ENCODE measurements at regions not wholly inside any gene's neighbourhood (a gene's known extent, or its start where the extent isn't known, plus 50 kb on each side); places are given as distances from the start of the nearest gene placed in this dataset.

DNA sequence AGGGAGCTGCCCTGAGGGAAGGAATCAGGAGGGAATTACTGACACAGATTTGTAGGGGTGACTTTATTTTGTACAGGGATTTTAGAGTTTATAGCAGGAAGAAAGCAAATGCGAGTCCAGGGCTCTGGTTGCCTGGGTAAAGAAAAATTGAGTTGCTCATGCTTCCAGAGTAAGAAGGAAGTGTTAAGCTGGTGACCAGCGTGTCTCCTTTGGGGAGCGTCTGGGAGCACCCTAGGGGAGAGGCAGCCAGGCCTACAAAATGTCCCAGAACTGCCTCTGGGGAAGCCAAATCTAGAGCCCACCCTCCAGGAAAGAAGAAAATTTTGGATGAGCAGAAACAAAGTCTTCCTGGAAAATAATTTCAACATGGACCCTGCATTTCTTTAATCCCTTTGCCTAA, 147.0 kb downstream of the VAPA start:
- Histone ChIP-seq H3K9me3 (ENCODE audit: control insufficient read depth, low read depth, low read length) (no peaks in the 10 kb centered on the region), H3K9me1 (ENCODE audit: control insufficient read depth, extremely low read depth, insufficient read depth, low read length) (no peaks in the 10 kb centered on the region), H4K20me1 (ENCODE audit: control insufficient read depth, extremely low read depth, insufficient read depth, low read length) (no peaks in the 10 kb centered on the region), H3K36me3 (ENCODE audit: control insufficient read depth in 2 of 2, extremely low read depth in 1 of 2, insufficient read depth in 2 of 2, low read length in 2 of 2) (no peaks in the 10 kb centered on the region), H3K27me3 (ENCODE audit: control insufficient read depth, extremely low read depth, insufficient read depth, low read length) (no peaks in the 10 kb centered on the region), H3K9ac (ENCODE audit: control insufficient read depth, extremely low read depth, insufficient read depth, low read length) (no peak overlapping the region), H3K27ac (ENCODE audit: control insufficient read depth, insufficient read depth, low read length) (no peak overlapping the region), H3K79me2 (ENCODE audit: control insufficient read depth, insufficient read depth, low read length) (no peaks in the 10 kb centered on the region), H3K4me3 (ENCODE audit: control insufficient read depth in 2 of 3, extremely low read depth in 1 of 3, insufficient read depth in 2 of 3, low read depth in 1 of 3, low read length in 3 of 3) (no peak overlapping the region), H2AFZ (ENCODE audit: control insufficient read depth, low read length) (no peak overlapping the region), H3K4me1 (ENCODE audit: control insufficient read depth, extremely low read depth, insufficient read depth, low read length) (peaks cover 21% of the 10 kb centered on the region), H3K4me2 (ENCODE audit: control insufficient read depth, extremely low read depth, insufficient read depth, low read depth, low read length) (no peak overlapping the region)
- DNase-seq (ENCODE audit: low read depth, low spot score): no peak
- dilution Hi-C loops (cut with MboI; ENCODE audit: extremely low pct_ligation_motif_present, low sequenced_read_pairs): no loop called here
- TF ChIP-seq, protein P1, sequence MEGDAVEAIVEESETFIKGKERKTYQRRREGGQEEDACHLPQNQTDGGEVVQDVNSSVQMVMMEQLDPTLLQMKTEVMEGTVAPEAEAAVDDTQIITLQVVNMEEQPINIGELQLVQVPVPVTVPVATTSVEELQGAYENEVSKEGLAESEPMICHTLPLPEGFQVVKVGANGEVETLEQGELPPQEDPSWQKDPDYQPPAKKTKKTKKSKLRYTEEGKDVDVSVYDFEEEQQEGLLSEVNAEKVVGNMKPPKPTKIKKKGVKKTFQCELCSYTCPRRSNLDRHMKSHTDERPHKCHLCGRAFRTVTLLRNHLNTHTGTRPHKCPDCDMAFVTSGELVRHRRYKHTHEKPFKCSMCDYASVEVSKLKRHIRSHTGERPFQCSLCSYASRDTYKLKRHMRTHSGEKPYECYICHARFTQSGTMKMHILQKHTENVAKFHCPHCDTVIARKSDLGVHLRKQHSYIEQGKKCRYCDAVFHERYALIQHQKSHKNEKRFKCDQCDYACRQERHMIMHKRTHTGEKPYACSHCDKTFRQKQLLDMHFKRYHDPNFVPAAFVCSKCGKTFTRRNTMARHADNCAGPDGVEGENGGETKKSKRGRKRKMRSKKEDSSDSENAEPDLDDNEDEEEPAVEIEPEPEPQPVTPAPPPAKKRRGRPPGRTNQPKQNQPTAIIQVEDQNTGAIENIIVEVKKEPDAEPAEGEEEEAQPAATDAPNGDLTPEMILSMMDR (optimal IDR thresholded peaks at IDR 0.05 in 1 of 3, IDR thresholded peaks at IDR 0.05 in 1 of 3, conservative IDR thresholded peaks at IDR 0.05 in 1 of 3; ENCODE audit: extremely low read depth in 1 of 3, insufficient read depth in 2 of 3, low read length in 3 of 3): no peak
- TF ChIP-seq EZH2 (IDR thresholded peaks at IDR 0.05; ENCODE audit: low read length): no peak
- FAIRE-seq: no peak

DNA sequence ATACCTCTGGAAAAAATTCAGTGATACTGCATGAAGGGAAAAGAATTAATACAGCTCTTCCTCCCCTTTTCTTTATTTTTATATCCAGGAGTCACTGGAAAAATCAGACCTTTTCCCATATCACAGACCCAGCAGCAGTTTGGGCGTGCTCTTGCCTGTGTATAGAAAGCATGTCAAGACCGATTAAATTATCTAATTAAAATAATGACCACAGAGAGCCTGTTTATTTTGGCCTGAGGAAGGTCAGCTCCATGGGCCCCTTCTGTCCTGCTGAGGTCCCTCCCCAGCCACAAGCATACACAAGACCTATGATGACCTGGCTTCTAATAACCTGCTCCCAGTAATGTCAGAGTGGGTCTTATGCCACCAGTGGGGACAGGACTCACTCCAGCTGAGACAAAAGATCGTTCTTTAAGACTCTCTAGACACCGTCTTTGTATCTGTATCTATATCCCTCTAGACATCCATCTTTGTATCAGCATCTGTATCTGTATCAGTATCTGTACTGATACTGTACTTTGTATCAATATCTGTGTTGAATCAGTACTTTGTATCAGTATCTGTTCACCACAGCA, 147.8 kb downstream of the VAPA start:
- H3K4me3 ChIP-seq (ENCODE audit: control insufficient read depth in 2 of 3, extremely low read depth in 1 of 3, insufficient read depth in 2 of 3, low read depth in 1 of 3, low read length in 3 of 3): no peak overlapping the region
- dilution Hi-C loops (cut with MboI; ENCODE audit: extremely low pct_ligation_motif_present, low sequenced_read_pairs): no loop called here
- DNase-seq (ENCODE audit: low read depth, low spot score) (no peak), FAIRE-seq (no peak)
- H3K9me1 ChIP-seq (ENCODE audit: control insufficient read depth, extremely low read depth, insufficient read depth, low read length): no peaks in the 10 kb centered on the region
- H3K4me1 ChIP-seq (ENCODE audit: control insufficient read depth, extremely low read depth, insufficient read depth, low read length): peaks cover 21% of the 10 kb centered on the region
- H2AFZ ChIP-seq (ENCODE audit: control insufficient read depth, low read length): no peak overlapping the region
- no peak overlapping the region for H3K9ac ChIP-seq (ENCODE audit: control insufficient read depth, extremely low read depth, insufficient read depth, low read length)
- no peaks in the 10 kb centered on the region for H3K9me3 ChIP-seq (ENCODE audit: control insufficient read depth, low read depth, low read length)
- H3K27me3 ChIP-seq (ENCODE audit: control insufficient read depth, extremely low read depth, insufficient read depth, low read length): no peaks in the 10 kb centered on the region
- H3K27ac ChIP-seq (ENCODE audit: control insufficient read depth, insufficient read depth, low read length): no peak overlapping the region
- H3K36me3 ChIP-seq (ENCODE audit: control insufficient read depth in 2 of 2, extremely low read depth in 1 of 2, insufficient read depth in 2 of 2, low read length in 2 of 2): no peaks in the 10 kb centered on the region
- H4K20me1 ChIP-seq (ENCODE audit: control insufficient read depth, extremely low read depth, insufficient read depth, low read length): no peaks in the 10 kb centered on the region
- TF ChIP-seq EZH2 (IDR thresholded peaks at IDR 0.05; ENCODE audit: low read length): no peak
- TF ChIP-seq, protein P1 (optimal IDR thresholded peaks at IDR 0.05 in 1 of 3, IDR thresholded peaks at IDR 0.05 in 1 of 3, conservative IDR thresholded peaks at IDR 0.05 in 1 of 3; ENCODE audit: extremely low read depth in 1 of 3, insufficient read depth in 2 of 3, low read length in 3 of 3): no peak
- no peak overlapping the region for H3K4me2 ChIP-seq (ENCODE audit: control insufficient read depth, extremely low read depth, insufficient read depth, low read depth, low read length)
- no peaks in the 10 kb centered on the region for H3K79me2 ChIP-seq (ENCODE audit: control insufficient read depth, insufficient read depth, low read length)

All from keratinocyte (primary cell).